ENCODE measurements at regions not wholly inside any gene's neighbourhood (a gene's known extent, or its start where the extent isn't known, plus 50 kb on each side); places are given as distances from the start of the nearest gene placed in this dataset.
A peak's percentile ranks its signal among the peaks of the same experiment; 100 is the strongest.

GRCh38 chr15:53404930-53405493, 354.5 kb downstream of the WDR72 start:
- no peaks in the 10 kb centered on the region for H3K9me3 Mint-ChIP-seq
- peaks cover 39% of the 10 kb centered on the region for H3K4me1 Mint-ChIP-seq
- H3K4me1 ChIP-seq = peaks cover 19% of the 10 kb centered on the region
- no peaks in the 10 kb centered on the region for H3K27me3 ChIP-seq
- no peak overlapping the region for H3K9ac ChIP-seq
- H3K9me3 ChIP-seq (ENCODE audit: low read depth) = no peaks in the 10 kb centered on the region
- peaks cover 2% of the 10 kb centered on the region for H3K27me3 Mint-ChIP-seq (ENCODE audit: insufficient read depth, low read depth)
- H3K27ac ChIP-seq = no peak overlapping the region
- no peak overlapping the region for H3K4me3 Mint-ChIP-seq
- H2AFZ ChIP-seq (replicated peaks) = no peak overlapping the region
- TF ChIP-seq EZH2phosphoT487 (IDR thresholded peaks at IDR 0.05) (no peak), CTCF (IDR thresholded peaks at IDR 0.05) (no peak), EZH2 (IDR thresholded peaks at IDR 0.05) (no peak)
- H3K4me3 ChIP-seq = no peak overlapping the region
- no peaks in the 10 kb centered on the region for H3K36me3 ChIP-seq
- no peak overlapping the region for H3K27ac Mint-ChIP-seq
- no peaks in the 10 kb centered on the region for H4K20me1 ChIP-seq (ENCODE audit: low read depth)
- no peaks in the 10 kb centered on the region for H3K79me2 ChIP-seq (ENCODE audit: low read depth)
- no peaks in the 10 kb centered on the region for H3F3A ChIP-seq (ENCODE audit: low read depth)
- no peak overlapping the region for H3K4me2 ChIP-seq
- no peaks in the 10 kb centered on the region for H3K36me3 Mint-ChIP-seq
- no peak for DNase-seq (ENCODE audit: low spot score)

DNA sequence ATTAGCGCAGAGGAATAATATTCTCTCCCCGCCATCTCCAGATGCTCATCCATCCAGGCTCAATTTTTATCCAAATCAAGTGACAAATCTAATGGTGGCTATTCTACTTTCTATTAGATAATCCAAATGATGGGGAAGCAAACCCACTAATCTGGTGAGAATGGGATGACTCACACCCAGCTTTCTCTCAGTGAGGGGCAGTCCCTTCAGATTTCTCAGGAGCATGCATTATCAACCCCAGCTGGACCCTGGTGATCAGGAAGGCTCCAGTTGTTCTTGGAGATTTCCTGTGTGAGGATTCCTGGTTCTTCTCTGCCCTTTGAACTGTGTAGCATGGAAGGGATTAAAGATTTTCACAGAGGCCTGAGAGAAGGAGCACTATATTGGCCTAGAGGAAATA, 358.0 kb downstream of the WDR72 start:
- no peaks in the 10 kb centered on the region for H3K27me3 ChIP-seq
- H3K4me2 ChIP-seq = no peak overlapping the region
- H3K36me3 ChIP-seq = no peaks in the 10 kb centered on the region
- peaks cover 17% of the 10 kb centered on the region for H3K4me1 ChIP-seq
- TF ChIP-seq EZH2phosphoT487 (IDR thresholded peaks at IDR 0.05) = no peak
- no peak for TF ChIP-seq EZH2 (IDR thresholded peaks at IDR 0.05)
- no peak for TF ChIP-seq CTCF (IDR thresholded peaks at IDR 0.05)
- no peak overlapping the region for H2AFZ ChIP-seq (replicated peaks)
- H3K9ac ChIP-seq = no peak overlapping the region
- no peaks in the 10 kb centered on the region for H3K36me3 Mint-ChIP-seq
- no peak overlapping the region for H3K4me3 ChIP-seq
- peak overlapping the region; percentile 25 for H3K27ac Mint-ChIP-seq
- H3K27me3 Mint-ChIP-seq (ENCODE audit: insufficient read depth, low read depth) = peaks cover 2% of the 10 kb centered on the region
- peaks cover 3% of the 10 kb centered on the region for H3K9me3 Mint-ChIP-seq
- no peaks in the 10 kb centered on the region for H3F3A ChIP-seq (ENCODE audit: low read depth)
- no peaks in the 10 kb centered on the region for H3K79me2 ChIP-seq (ENCODE audit: low read depth)
- no peaks in the 10 kb centered on the region for H3K9me3 ChIP-seq (ENCODE audit: low read depth)
- no peak overlapping the region for H3K27ac ChIP-seq
- H3K4me1 Mint-ChIP-seq = peaks cover 41% of the 10 kb centered on the region
- H3K4me3 Mint-ChIP-seq = no peak overlapping the region
- no peaks in the 10 kb centered on the region for H4K20me1 ChIP-seq (ENCODE audit: low read depth)
- DNase-seq (ENCODE audit: low spot score) = no peak

GRCh38 chr15:53400986-53401385, 358.5 kb downstream of the WDR72 start:
- H3K4me1 Mint-ChIP-seq = peaks cover 41% of the 10 kb centered on the region
- Histone ChIP-seq H3K27ac (no peak overlapping the region), H2AFZ (replicated peaks) (no peak overlapping the region), H3K4me3 (no peak overlapping the region), H3K79me2 (ENCODE audit: low read depth) (no peaks in the 10 kb centered on the region), H3K9me3 (ENCODE audit: low read depth) (no peaks in the 10 kb centered on the region), H3K36me3 (no peaks in the 10 kb centered on the region), H3K9ac (no peak overlapping the region), H3F3A (ENCODE audit: low read depth) (no peaks in the 10 kb centered on the region), H4K20me1 (ENCODE audit: low read depth) (no peaks in the 10 kb centered on the region), H3K27me3 (no peaks in the 10 kb centered on the region), H3K4me2 (no peak overlapping the region), H3K4me1 (peaks cover 17% of the 10 kb centered on the region)
- H3K27ac Mint-ChIP-seq = peak overlapping the region; percentile 28
- DNase-seq (ENCODE audit: low spot score) = no peak
- no peak overlapping the region for H3K4me3 Mint-ChIP-seq
- peaks cover 3% of the 10 kb centered on the region for H3K9me3 Mint-ChIP-seq
- no peaks in the 10 kb centered on the region for H3K36me3 Mint-ChIP-seq
- TF ChIP-seq EZH2 (IDR thresholded peaks at IDR 0.05) (no peak), EZH2phosphoT487 (IDR thresholded peaks at IDR 0.05) (no peak), CTCF (IDR thresholded peaks at IDR 0.05) (no peak)
- H3K27me3 Mint-ChIP-seq (ENCODE audit: insufficient read depth, low read depth) = peaks cover 2% of the 10 kb centered on the region
